GM23248 (cell line): ENCODE measurements at regions not wholly inside any gene's neighbourhood (a gene's known extent, or its start where the extent isn't known, plus 50 kb on each side); places are given as distances from the start of the nearest gene placed in this dataset.

Experiments
- EZH2 ChIP-seq: fragments of 200-600 bp; sonication (generic); IDR thresholded peaks from 2 replicates; pipeline ENCODE4 v1.6.1; 2018; ENCODE audit warnings: antibody characterized with exemption, mild to moderate bottlenecking; ENCODE audit not compliant: insufficient read depth, poor library complexity, severe bottlenecking
- EZH2phosphoT487 ChIP-seq: fragments of 200-600 bp; sonication (generic); IDR thresholded peaks from 2 replicates; pipeline ENCODE4 v1.6.1; 2018; ENCODE audit warnings: antibody characterized with exemption, moderate library complexity, mild to moderate bottlenecking, low read depth; ENCODE audit not compliant: insufficient read depth

GRCh38 chr5:155144956-155145355, 131.4 kb downstream of the KIF4B start:
- no peak for TF ChIP-seq EZH2phosphoT487
- no peak for TF ChIP-seq EZH2
